B cell (primary cell): ENCODE measurements at regions not wholly inside any gene's neighbourhood (a gene's known extent, or its start where the extent isn't known, plus 50 kb on each side); places are given as distances from the start of the nearest gene placed in this dataset.
"Not testable (repeated sequence)": the region's sequence is repeated elsewhere in the genome, so short reads cannot be mapped to it uniquely, and the experiment has no call there.

Source experiments
- ATAC-seq: fragments of 200-7000 bp; cut with Tn5 transposase; one replicate; pipeline ENCODE4 v1.10.0; 2021; ENCODE audit warnings: low read depth, mild to moderate bottlenecking, moderate number of reproducible peaks, moderate library complexity
- CTCF ChIA-PET: fragments of 350-600 bp; sonication (Branson Sonifier 250); formaldehyde crosslinking; loops from one replicate; lab custom pipeline; 2021; ENCODE audit warnings: antibody characterized with exemption, inconsistent platforms; lab: Charles Lee
- POLR2A ChIA-PET: fragments of 350-600 bp; sonication (Branson Sonifier 250); formaldehyde crosslinking; loops from one replicate; lab custom pipeline; 2021; ENCODE audit warnings: antibody characterized with exemption; lab: Charles Lee
- DNase-seq: peaks from one replicate; pipeline ENCODE4 v3.0.0; 2013
- H2AFZ ChIP-seq: 2 replicates; pipeline ENCODE4 v1.6.1; 2012; ENCODE audit warnings: mild to moderate bottlenecking, low read depth, low read length; ENCODE audit not compliant: insufficient read depth, poor library complexity, severe bottlenecking
- H3K27ac ChIP-seq, 2 donors: 1 replicate in 1 of 2; 2 replicates in 1 of 2; pipeline ENCODE4 v1.5.1; 2012 to 2013; ENCODE audit warnings: low read length in 2 of 2, mild to moderate bottlenecking in 2 of 2, moderate library complexity in 1 of 2
- H3K27me3 ChIP-seq, 4 experiments: fragments of 200-600 bp in 1 of 4; sonication (generic) in 1 of 4; replicated peaks in 1 of 4; 1 replicate in 2 of 4; 2 replicates in 2 of 4; pipeline versions ENCODE4 v1.6.1 to v1.7.0; 2013 to 2016; ENCODE audit warnings: low read length in 3 of 4, mild to moderate bottlenecking in 2 of 4, mixed read lengths in 1 of 4, moderate library complexity in 1 of 4; ENCODE audit not compliant: insufficient read depth in 4 of 4, control insufficient read depth in 3 of 4; ENCODE audit errors: control extremely low read depth in 1 of 4
- H3K36me3 ChIP-seq, 2 experiments: replicated peaks in 1 of 2; 1 replicate in 1 of 2; 2 replicates in 1 of 2; pipeline versions ENCODE4 v1.6.1 to v1.7.1; 2013; ENCODE audit warnings: low read length in 1 of 2; ENCODE audit not compliant: insufficient read depth in 2 of 2, control insufficient read depth in 1 of 2; ENCODE audit errors: control extremely low read depth in 1 of 2, extremely low read depth in 1 of 2
- H3K4me1 ChIP-seq, 2 donors: fragments of 200-600 bp in 1 of 2; sonication (generic) in 1 of 2; 1 replicate in 1 of 2; 2 replicates in 1 of 2; pipeline versions ENCODE4 v1.5.1 to v1.6.1; 2013 to 2017; ENCODE audit warnings: low read length in 2 of 2; ENCODE audit not compliant: control insufficient read depth in 2 of 2, insufficient read depth in 2 of 2
- H3K4me2 ChIP-seq: replicated peaks from 2 replicates; pipeline ENCODE3; 2012; ENCODE audit warnings: mild to moderate bottlenecking, low read depth, low read length; ENCODE audit not compliant: poor library complexity, severe bottlenecking
- H3K4me3 ChIP-seq, 5 experiments: fragments of 200-600 bp in 1 of 5; sonication (generic) in 1 of 5; 1 replicate in 3 of 5; 2 replicates in 2 of 5; pipeline versions ENCODE4 v1.5.1 to v1.7.0; 2011 to 2016; ENCODE audit warnings: low read length in 4 of 5, mild to moderate bottlenecking in 4 of 5, low read depth in 2 of 5, control low read depth in 1 of 5, moderate library complexity in 1 of 5; ENCODE audit not compliant: insufficient read depth in 1 of 5; ENCODE audit errors: control extremely low read depth in 1 of 5, extremely low read depth in 1 of 5
- H3K79me2 ChIP-seq: fragments of 200-600 bp; sonication (generic); one replicate; pipeline ENCODE4 v1.6.0; 2016; ENCODE audit warnings: low read length; ENCODE audit not compliant: control insufficient read depth, insufficient read depth
- H3K9ac ChIP-seq: fragments of 200-600 bp; sonication (generic); 2 replicates; pipeline ENCODE4 v1.6.1; 2017; ENCODE audit warnings: mild to moderate bottlenecking, low read length, moderate library complexity
- H3K9me3 ChIP-seq, 3 donors: one replicate each; pipeline versions ENCODE4 v1.6.1 to v1.7.1; 2013; ENCODE audit warnings: low read length in 2 of 3; ENCODE audit not compliant: control insufficient read depth in 2 of 3, insufficient read depth in 1 of 3; ENCODE audit errors: control extremely low read depth in 1 of 3
- H4K20me1 ChIP-seq: 2 replicates; pipeline ENCODE4 v1.6.0; 2012; ENCODE audit warnings: mild to moderate bottlenecking, low read length; ENCODE audit not compliant: insufficient read depth, control insufficient read depth, poor library complexity, severe bottlenecking
- H3K27ac Mint-ChIP-seq: one replicate; pipeline ENCODE4 v1.8.0; 2021; ENCODE audit warnings: mixed read lengths
- H3K27me3 Mint-ChIP-seq: one replicate; pipeline ENCODE4 v1.8.0; 2021; ENCODE audit warnings: mixed read lengths
- H3K4me1 Mint-ChIP-seq: one replicate; pipeline ENCODE4 v1.8.0; 2021; ENCODE audit warnings: mixed read lengths
- H3K4me3 Mint-ChIP-seq: one replicate; pipeline ENCODE4 v1.8.0; 2021; ENCODE audit warnings: mixed read lengths
- H3K9me3 Mint-ChIP-seq: one replicate; pipeline ENCODE4 v1.8.0; 2022; ENCODE audit warnings: mixed read lengths; ENCODE audit not compliant: insufficient read depth
- EZH2 ChIP-seq: IDR thresholded peaks from 2 replicates; pipeline ENCODE4 v1.6.1; 2012; ENCODE audit warnings: borderline replicate concordance, low read depth, mild to moderate bottlenecking, moderate library complexity, low read length; ENCODE audit not compliant: insufficient read depth, poor library complexity, severe bottlenecking
- WGBS: methylation state at CpG from one replicate; pipeline ENCODE4 v1.1.5; 2013; ENCODE audit warnings: missing lambda C conversion rate; ENCODE audit not compliant: insufficient coverage; 5-methylcytosine and 5-hydroxymethylcytosine counted together
- intact Hi-C: fragments of 100-400 bp; cut with micrococcal nuclease; formaldehyde crosslinking; loops from one replicate; pipeline ENCODE4 v1.10.0; 2022
- TF ChIP-seq, protein P1 (sequence below): fragments of 200-600 bp; IDR thresholded peaks from one replicate; pipeline ENCODE4 v1.8.0; 2022; ENCODE audit warnings: antibody characterized with exemption, mild to moderate bottlenecking

DNA sequence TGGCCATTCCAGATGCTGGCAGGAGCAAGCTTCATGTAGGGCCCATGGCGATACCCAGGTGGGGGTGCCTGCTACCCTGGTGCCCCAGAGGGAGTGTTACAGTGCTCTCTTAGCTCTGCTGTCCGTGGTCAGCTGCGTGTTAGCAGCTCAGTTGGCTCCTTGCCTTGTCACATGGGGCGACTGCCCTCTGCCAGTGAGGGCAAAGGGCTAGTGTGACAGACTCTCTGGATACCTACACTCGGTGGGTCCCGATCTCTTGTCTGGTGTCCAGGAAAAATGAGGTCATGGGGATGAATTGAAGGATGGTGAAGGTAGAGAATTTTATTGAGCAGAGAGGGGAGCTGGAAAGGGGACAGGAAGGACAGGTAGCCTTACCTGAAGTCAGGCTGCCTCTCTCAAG lies 152.2 kb downstream of the CYP26A1 start:
- WGBS: 76% methylated on average over 6 of the region's 6 CpGs
- Histone ChIP-seq H3K4me3 (no peak overlapping the region), H3K9ac (no peak overlapping the region), H4K20me1 (no peaks in the 10 kb centered on the region), H3K36me3 (no peaks in the 10 kb centered on the region), H2AFZ (no peak overlapping the region), H3K4me2 (no peak overlapping the region), H3K9me3 (no peaks in the 10 kb centered on the region), H3K27me3 (no peaks in the 10 kb centered on the region), H3K4me1 (no peaks in the 10 kb centered on the region), H3K79me2 (no peaks in the 10 kb centered on the region), H3K27ac (no peak overlapping the region)
- POLR2A ChIA-PET: no interaction called here
- TF ChIP-seq, protein P1, sequence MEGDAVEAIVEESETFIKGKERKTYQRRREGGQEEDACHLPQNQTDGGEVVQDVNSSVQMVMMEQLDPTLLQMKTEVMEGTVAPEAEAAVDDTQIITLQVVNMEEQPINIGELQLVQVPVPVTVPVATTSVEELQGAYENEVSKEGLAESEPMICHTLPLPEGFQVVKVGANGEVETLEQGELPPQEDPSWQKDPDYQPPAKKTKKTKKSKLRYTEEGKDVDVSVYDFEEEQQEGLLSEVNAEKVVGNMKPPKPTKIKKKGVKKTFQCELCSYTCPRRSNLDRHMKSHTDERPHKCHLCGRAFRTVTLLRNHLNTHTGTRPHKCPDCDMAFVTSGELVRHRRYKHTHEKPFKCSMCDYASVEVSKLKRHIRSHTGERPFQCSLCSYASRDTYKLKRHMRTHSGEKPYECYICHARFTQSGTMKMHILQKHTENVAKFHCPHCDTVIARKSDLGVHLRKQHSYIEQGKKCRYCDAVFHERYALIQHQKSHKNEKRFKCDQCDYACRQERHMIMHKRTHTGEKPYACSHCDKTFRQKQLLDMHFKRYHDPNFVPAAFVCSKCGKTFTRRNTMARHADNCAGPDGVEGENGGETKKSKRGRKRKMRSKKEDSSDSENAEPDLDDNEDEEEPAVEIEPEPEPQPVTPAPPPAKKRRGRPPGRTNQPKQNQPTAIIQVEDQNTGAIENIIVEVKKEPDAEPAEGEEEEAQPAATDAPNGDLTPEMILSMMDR: no peak
- TF ChIP-seq EZH2: no peak
- H3K9me3 Mint-ChIP-seq: no peaks in the 10 kb centered on the region
- DNase-seq (no peak), ATAC-seq (no peak)
- H3K27ac Mint-ChIP-seq: no peak overlapping the region
- no peaks in the 10 kb centered on the region for H3K4me1 Mint-ChIP-seq
- intact Hi-C loops: no loop called here
- peaks cover 11% of the 10 kb centered on the region for H3K27me3 Mint-ChIP-seq
- CTCF ChIA-PET: interaction anchor here (1.0 kb wide), 1 partner anchor 11 kb away, joined by 3 read pairs; no protein-coding TSS in a partner anchor
- no peak overlapping the region for H3K4me3 Mint-ChIP-seq

DNA sequence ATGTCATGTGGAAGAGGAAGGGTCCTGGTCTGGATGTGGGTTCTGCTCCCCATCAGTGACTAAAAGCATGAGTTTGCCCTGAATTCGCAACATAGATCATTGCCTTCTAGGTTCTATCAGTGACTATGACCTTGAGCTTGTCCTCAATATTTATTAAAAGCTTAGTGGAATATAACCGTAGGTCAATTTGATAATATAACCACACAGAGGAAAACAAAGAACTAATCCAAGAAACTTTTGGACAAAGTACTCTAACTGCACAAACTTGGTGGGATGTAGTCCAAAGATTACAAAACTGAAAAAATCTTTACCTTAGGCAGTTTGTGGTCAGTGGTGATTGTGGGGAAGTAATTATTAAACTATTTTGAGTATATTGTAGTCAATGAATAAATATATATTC lies 152.9 kb downstream of the CYP26A1 start:
- H3K4me2 ChIP-seq: no peak overlapping the region
- ChIA-PET POLR2A (no interaction called here), CTCF (interaction anchor here (1.0 kb wide), 1 partner anchor 10 kb away, joined by 3 read pairs; no protein-coding TSS in a partner anchor)
- no peak overlapping the region for H3K27ac ChIP-seq
- no peak for ATAC-seq
- no peaks in the 10 kb centered on the region for H4K20me1 ChIP-seq
- Mint-ChIP-seq H3K27ac (no peak overlapping the region), H3K4me1 (no peaks in the 10 kb centered on the region), H3K27me3 (peaks cover 11% of the 10 kb centered on the region), H3K9me3 (no peaks in the 10 kb centered on the region), H3K4me3 (no peak overlapping the region)
- no peak for DNase-seq
- no peak overlapping the region for H2AFZ ChIP-seq
- no peaks in the 10 kb centered on the region for H3K79me2 ChIP-seq
- intact Hi-C loops: no loop called here
- no peaks in the 10 kb centered on the region for H3K4me1 ChIP-seq
- TF ChIP-seq, protein P1: no peak
- TF ChIP-seq EZH2: no peak
- H3K27me3 ChIP-seq: no peaks in the 10 kb centered on the region
- WGBS: no CpG with 5 or more reads among the region's 2 CpGs
- no peaks in the 10 kb centered on the region for H3K9me3 ChIP-seq
- no peaks in the 10 kb centered on the region for H3K36me3 ChIP-seq
- no peak overlapping the region for H3K9ac ChIP-seq
- no peak overlapping the region for H3K4me3 ChIP-seq

DNA sequence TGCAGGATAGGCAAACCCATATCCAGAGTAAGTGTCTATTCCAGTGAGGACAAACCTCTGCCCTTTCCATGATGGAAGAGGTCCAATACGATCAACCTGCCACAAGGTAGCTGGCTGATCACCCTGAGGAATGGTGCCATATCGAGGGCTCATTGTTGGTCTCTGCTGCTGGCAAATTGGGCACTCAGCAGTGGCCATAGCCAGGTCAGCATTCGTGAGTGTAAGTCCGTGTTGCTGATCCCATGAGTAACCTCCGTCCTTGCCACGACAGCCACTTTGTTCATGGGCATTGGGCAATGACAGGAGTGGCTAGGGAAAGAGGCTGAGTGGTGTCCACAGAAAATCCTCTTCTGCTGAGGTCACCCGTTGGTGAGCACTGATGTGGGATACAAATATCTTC lies 156.9 kb downstream of the CYP26A1 start:
- H3K27me3 ChIP-seq, ATAC-seq, H3K4me3 ChIP-seq, H3K4me3 Mint-ChIP-seq, H3K4me1 ChIP-seq, H3K9ac ChIP-seq, CTCF ChIA-PET, intact Hi-C loops, H2AFZ ChIP-seq, H3K79me2 ChIP-seq, H3K27ac Mint-ChIP-seq, H3K36me3 ChIP-seq, H3K4me2 ChIP-seq, H4K20me1 ChIP-seq, H3K4me1 Mint-ChIP-seq, POLR2A ChIA-PET, H3K9me3 Mint-ChIP-seq, H3K27ac ChIP-seq, H3K9me3 ChIP-seq, DNase-seq: not testable (repeated sequence)
- 91% methylated on average over 7 of the region's 7 CpGs for WGBS
- peaks cover 13% of the 10 kb centered on the region for H3K27me3 Mint-ChIP-seq
